ENCODE measurements at regions not wholly inside any gene's neighbourhood (a gene's known extent, or its start where the extent isn't known, plus 50 kb on each side); places are given as distances from the start of the nearest gene placed in this dataset.

GRCh38 chr9:135288054-135288453 is 191.5 kb upstream of the PPP1R26 start:
- TF ChIP-seq CTCF (IDR thresholded peaks at IDR 0.05) (no peak), POLR2A (IDR thresholded peaks at IDR 0.05) (no peak), EP300 (IDR thresholded peaks at IDR 0.05) (no peak)
